ENCODE measurements at regions not wholly inside any gene's neighbourhood (a gene's known extent, or its start where the extent isn't known, plus 50 kb on each side); places are given as distances from the start of the nearest gene placed in this dataset.
A peak's percentile ranks its signal among the peaks of the same experiment; 100 is the strongest.
"Not testable (repeated sequence)": the region's sequence is repeated elsewhere in the genome, so short reads cannot be mapped to it uniquely, and the experiment has no call there.

- DNase-seq (ENCODE audit: low read depth), result no peak
Observed at GRCh38 chr22:22193923-22194322, 50.7 kb upstream of the VPREB1 start.

GRCh38 chr22:22193462-22193861 lies 51.1 kb upstream of the VPREB1 start:
- not testable (repeated sequence) for DNase-seq (ENCODE audit: low read depth)

DNA sequence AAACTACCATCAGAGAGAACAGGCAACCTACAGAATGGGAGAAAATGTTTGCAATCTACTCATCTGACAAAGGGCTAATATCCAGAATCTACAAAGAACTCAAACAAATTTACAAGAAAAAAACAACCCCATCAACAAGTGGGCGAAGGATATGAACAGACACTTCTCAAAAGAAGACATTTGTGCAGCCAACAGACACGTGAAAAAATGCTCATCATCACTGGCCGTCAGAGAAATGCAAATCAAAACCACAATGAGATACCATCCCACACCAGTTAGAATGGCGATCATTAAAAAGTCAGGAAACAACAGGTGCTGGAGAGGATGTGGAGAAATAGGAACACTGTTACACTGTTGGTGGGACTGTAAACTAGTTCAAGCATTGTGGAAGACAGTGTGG lies 51.6 kb upstream of the VPREB1 start:
- DNase-seq (ENCODE audit: low read depth), result not testable (repeated sequence)

GRCh38 chr22:22189796-22190195 lies 54.8 kb upstream of the VPREB1 start:
- not testable (repeated sequence) for DNase-seq (ENCODE audit: low read depth)

- not testable (repeated sequence) for DNase-seq (ENCODE audit: low read depth)
Observed at GRCh38 chr22:22187863-22188262, 56.7 kb upstream of the VPREB1 start.

GRCh38 chr22:22187299-22187698 lies 57.3 kb upstream of the VPREB1 start:
- DNase-seq (ENCODE audit: low read depth), result no peak

- DNase-seq (ENCODE audit: low read depth), result no peak
Observed at GRCh38 chr22:22185844-22186499, 58.6 kb upstream of the VPREB1 start.

- no peak for DNase-seq (ENCODE audit: low read depth)
Observed at GRCh38 chr22:22185217-22185616, 59.4 kb upstream of the VPREB1 start.

GRCh38 chr22:22184277-22184807 lies 60.2 kb upstream of the VPREB1 start:
- no peak for DNase-seq (ENCODE audit: low read depth)

- no peak for DNase-seq (ENCODE audit: low read depth)
Observed at GRCh38 chr22:22182990-22183264, 61.7 kb upstream of the VPREB1 start.

DNA sequence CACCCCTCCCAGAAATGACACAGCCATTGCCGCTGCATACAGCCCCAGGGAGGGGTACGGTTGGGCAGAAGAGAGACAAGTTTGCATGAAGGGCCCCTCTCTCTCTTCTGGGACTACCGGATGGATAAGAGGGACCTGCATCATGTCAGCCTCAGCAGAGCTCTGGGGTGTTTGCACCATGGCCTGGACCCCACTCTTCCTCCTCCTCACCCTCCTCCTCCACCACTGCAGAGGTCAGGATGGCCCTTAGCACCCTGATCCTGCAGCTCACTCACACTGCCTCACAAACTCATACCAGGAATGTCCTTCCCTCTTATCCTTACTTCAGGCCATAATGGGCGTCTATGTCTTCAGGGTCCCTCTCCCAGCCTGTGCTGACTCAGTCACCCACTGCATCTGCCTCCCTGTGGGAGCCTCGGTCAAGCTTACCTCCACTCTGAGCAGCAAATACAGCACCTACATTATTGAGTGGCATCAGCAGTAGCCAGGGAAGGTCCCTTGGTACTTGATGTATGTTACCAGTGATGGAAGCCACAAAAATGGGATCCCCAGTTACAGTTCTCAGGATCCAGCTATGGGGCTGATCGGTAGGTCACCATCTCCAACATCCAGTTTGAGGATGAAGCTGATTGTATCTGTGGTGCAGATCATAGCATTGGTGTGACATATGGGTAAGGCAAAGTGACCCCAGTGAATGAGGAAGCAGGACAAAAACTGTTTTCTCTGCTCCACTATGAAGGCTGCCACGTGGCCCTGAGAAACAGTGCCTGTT lies 62.2 kb upstream of the VPREB1 start:
- DNase-seq (ENCODE audit: low read depth), result no peak

DNA sequence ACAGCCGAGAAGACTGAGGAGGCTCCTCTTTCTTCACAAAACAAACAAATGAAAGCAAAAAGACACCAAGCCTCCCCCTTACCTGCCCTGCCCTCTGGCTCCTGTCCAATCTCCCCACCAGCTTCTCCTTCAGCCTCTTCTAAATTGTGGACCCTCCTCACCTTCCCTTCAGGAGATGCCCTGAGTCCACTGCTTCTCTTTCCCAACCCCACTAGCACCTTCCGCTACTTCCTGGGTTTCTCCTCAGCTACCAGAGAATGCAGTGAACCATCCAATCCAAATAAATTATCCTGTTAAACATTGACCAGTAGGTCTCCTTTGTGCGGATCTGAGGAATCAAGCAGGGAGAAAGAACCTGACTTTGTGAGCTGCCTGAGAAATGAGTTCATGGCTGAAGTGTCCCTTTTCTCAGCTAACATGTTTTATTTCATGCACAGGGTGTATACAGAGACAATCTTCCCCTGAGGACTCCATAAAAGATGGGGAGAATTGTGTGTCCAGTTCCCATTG lies 63.2 kb upstream of the VPREB1 start:
- no peak for DNase-seq (ENCODE audit: low read depth)

- no peak for DNase-seq (ENCODE audit: low read depth)
Observed at GRCh38 chr22:22180738-22181285, 63.8 kb upstream of the VPREB1 start.

DNA sequence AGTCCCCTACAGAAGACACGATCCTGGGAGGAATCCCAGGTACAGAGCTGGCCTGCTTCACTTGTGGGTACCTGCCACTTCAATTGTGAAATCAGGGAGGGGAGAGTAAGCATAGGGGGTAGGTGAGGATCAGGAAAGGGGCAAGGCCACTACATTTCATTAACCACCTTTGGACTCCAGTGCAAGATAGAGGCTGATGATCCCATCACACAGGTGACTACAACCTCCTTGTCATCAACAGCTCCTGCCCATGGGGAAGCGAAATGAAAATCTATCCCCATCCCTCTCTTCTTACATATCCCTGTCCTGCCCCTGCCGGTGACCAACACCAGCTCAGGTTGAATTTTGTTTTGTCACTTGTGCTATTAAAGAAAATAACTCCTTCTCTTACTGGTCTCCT lies 64.7 kb upstream of the VPREB1 start:
- no peak for DNase-seq (ENCODE audit: low read depth)

- no peak for DNase-seq (ENCODE audit: low read depth)
Observed at GRCh38 chr22:22178992-22179391, 65.6 kb upstream of the VPREB1 start.

GRCh38 chr22:22178355-22178965 lies 66.1 kb upstream of the VPREB1 start:
- DNase-seq (ENCODE audit: low read depth), result peak; percentile 2

DNA sequence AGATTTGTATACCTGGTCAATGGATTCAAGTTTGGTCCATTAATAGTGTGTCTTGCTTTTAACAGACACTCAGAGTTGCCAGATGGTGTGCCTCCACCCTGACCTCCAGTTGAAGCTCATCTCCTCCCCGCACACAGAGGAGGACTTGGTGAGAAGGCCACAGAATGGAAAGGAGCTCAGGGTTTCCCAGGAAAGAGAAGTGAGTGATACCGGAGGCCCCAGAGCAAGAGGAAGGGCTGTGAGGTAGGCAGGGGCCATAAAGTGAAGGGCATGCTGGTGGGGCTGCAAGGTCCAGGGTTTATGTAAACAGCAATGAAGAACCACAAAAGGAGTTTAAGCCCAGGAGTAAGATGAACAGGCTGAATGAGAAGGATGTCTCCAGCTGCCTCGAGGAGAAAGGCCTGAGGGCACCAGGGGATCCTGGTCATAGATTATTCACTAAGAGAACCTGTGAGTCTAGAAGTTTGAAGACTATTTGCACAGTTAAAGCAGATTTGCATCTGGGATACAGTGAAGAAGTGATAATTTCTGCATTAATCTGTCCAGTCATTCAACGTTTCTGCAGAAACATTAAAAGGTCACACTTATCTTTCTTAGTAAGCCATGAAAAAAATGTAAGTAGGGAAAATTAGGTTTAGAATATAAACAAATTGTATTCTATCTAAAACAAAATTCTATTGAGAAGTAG lies 67.5 kb upstream of the VPREB1 start:
- DNase-seq (ENCODE audit: low read depth), result no peak

- not testable (repeated sequence) for DNase-seq (ENCODE audit: low read depth)
Observed at GRCh38 chr22:22172896-22173628, 71.5 kb upstream of the VPREB1 start.

- DNase-seq (ENCODE audit: low read depth), result peak; percentile 36
Observed at GRCh38 chr22:22171357-22172218, 73.0 kb upstream of the VPREB1 start.

DNA sequence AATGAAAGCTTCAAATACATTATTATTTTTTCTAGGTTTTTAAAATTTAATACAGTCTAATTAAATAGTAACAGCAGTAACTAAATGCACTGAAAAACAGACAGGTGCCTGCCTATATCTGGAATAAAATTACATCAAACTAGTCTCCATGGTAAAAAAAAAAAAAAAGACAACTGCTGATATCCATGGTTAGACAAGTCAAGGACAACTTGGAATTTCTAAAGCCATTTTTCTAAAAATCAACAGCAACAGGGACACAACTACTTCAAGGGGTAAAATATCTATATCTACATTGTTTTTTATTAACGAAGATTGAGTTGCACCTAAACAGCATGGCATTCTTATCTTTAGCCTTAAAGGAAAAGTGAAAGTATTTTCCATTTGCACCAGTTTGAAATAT lies 74.7 kb upstream of the VPREB1 start:
- DNase-seq (ENCODE audit: low read depth), result no peak
